H9 (cell line): ENCODE measurements at regions not wholly inside any gene's neighbourhood (a gene's known extent, or its start where the extent isn't known, plus 50 kb on each side); places are given as distances from the start of the nearest gene placed in this dataset.

Experiments
- DNase-seq: peaks from one replicate; pipeline ENCODE4 v3.0.0-alpha.2; 2017
- H2AFZ ChIP-seq: one replicate; pipeline ENCODE4 v1.6.1; 2013; ENCODE audit warnings: mild to moderate bottlenecking, low read length, control low read depth, moderate library complexity
- H2AK5ac ChIP-seq: 2 replicates; pipeline ENCODE4 v1.6.1; 2013; ENCODE audit warnings: low read length, control low read depth, mixed read lengths; ENCODE audit not compliant: insufficient read length
- H2BK120ac ChIP-seq: one replicate; pipeline ENCODE4 v1.6.1; 2013; ENCODE audit warnings: low read depth, mild to moderate bottlenecking, low read length, control low read depth, inconsistent platforms; ENCODE audit not compliant: poor library complexity, severe bottlenecking
- H2BK12ac ChIP-seq: 2 replicates; pipeline ENCODE4 v1.6.1; 2013; ENCODE audit warnings: low read length, control low read depth, mixed read lengths, low read depth; ENCODE audit not compliant: insufficient read length
- H2BK15ac ChIP-seq: 2 replicates; pipeline ENCODE4 v1.6.1; 2013; ENCODE audit warnings: low read depth, low read length, control low read depth
- H2BK20ac ChIP-seq: one replicate; pipeline ENCODE4 v1.6.1; 2013; ENCODE audit warnings: low read depth, mild to moderate bottlenecking, low read length, control low read depth, inconsistent platforms; ENCODE audit not compliant: poor library complexity, severe bottlenecking
- H2BK5ac ChIP-seq: 2 replicates; pipeline ENCODE4 v1.6.1; 2013; ENCODE audit warnings: low read length, control low read depth, mixed read lengths; ENCODE audit not compliant: insufficient read length
- H3K14ac ChIP-seq: 2 replicates; pipeline ENCODE4 v1.6.1; 2013; ENCODE audit warnings: low read length, control low read depth; ENCODE audit not compliant: insufficient read depth
- H3K18ac ChIP-seq: 2 replicates; pipeline ENCODE4 v1.6.1; 2013; ENCODE audit warnings: low read depth, mild to moderate bottlenecking, mixed read lengths, low read length, control low read depth; ENCODE audit not compliant: insufficient read length
- H3K23ac ChIP-seq: 2 replicates; pipeline ENCODE4 v1.6.1; 2013; ENCODE audit warnings: low read length, control low read depth, mixed read lengths, low read depth; ENCODE audit not compliant: insufficient read length
- H3K23me2 ChIP-seq: 2 replicates; pipeline ENCODE4 v1.6.1; 2013; ENCODE audit warnings: low read depth, mild to moderate bottlenecking, mixed read lengths, low read length, control low read depth; ENCODE audit not compliant: insufficient read length, poor library complexity, severe bottlenecking
- H3K27ac ChIP-seq: 2 replicates; pipeline ENCODE4 v1.5.1; 2013; ENCODE audit warnings: low read length, control low read depth, mixed read lengths, low read depth; ENCODE audit not compliant: insufficient read length
- H3K27me3 ChIP-seq: 2 replicates; pipeline ENCODE4 v1.6.1; 2013; ENCODE audit warnings: low read length, control low read depth, inconsistent platforms; ENCODE audit not compliant: insufficient read depth
- H3K4ac ChIP-seq: 2 replicates; pipeline ENCODE4 v1.6.1; 2013; ENCODE audit warnings: low read depth, mild to moderate bottlenecking, control low read depth, inconsistent platforms, low read length, moderate library complexity
- H3K4me1 ChIP-seq: 2 replicates; pipeline ENCODE4 v1.6.1; 2013; ENCODE audit warnings: low read length, control low read depth, inconsistent platforms; ENCODE audit not compliant: insufficient read depth
- H3K4me2 ChIP-seq: 2 replicates; pipeline ENCODE4 v1.6.1; 2013; ENCODE audit warnings: low read length, control low read depth, mixed read lengths; ENCODE audit not compliant: insufficient read length, insufficient read depth
- H3K56ac ChIP-seq: 2 replicates; pipeline ENCODE4 v1.6.1; 2013; ENCODE audit warnings: low read depth, mild to moderate bottlenecking, mixed read lengths, low read length, control low read depth; ENCODE audit not compliant: insufficient read length
- H3K79me1 ChIP-seq: 2 replicates; pipeline ENCODE4 v1.6.1; 2013; ENCODE audit warnings: low read depth, mild to moderate bottlenecking, moderate library complexity, low read length, control low read depth, inconsistent platforms; ENCODE audit not compliant: insufficient read depth, poor library complexity, severe bottlenecking
- H3K79me2 ChIP-seq: 2 replicates; pipeline ENCODE4 v1.6.1; 2013; ENCODE audit warnings: low read length, control low read depth, inconsistent platforms; ENCODE audit not compliant: insufficient read depth
- H3K9ac ChIP-seq: 2 replicates; pipeline ENCODE4 v1.6.1; 2013; ENCODE audit warnings: low read length, control low read depth, mixed read lengths; ENCODE audit not compliant: insufficient read length; ENCODE audit errors: extremely low read depth
- H3K9me3 ChIP-seq: one replicate; pipeline ENCODE4 v1.6.1; 2013; ENCODE audit warnings: low read depth, low read length, inconsistent platforms; ENCODE audit not compliant: control insufficient read depth
- H3T11ph ChIP-seq: one replicate; pipeline ENCODE4 v1.6.1; 2013; ENCODE audit warnings: mild to moderate bottlenecking, low read length, control low read depth, inconsistent platforms
- H4K20me1 ChIP-seq: one replicate; pipeline ENCODE4 v1.6.1; 2013; ENCODE audit not compliant: control insufficient read depth, insufficient read length, insufficient read depth
- H4K5ac ChIP-seq: 2 replicates; pipeline ENCODE4 v1.6.1; 2013; ENCODE audit warnings: low read depth, mild to moderate bottlenecking, mixed read lengths, low read length, control low read depth; ENCODE audit not compliant: insufficient read length
- H4K8ac ChIP-seq: replicated peaks from 2 replicates; pipeline ENCODE4 v1.6.1; 2013; ENCODE audit warnings: low read length, control low read depth, mixed read lengths, low read depth; ENCODE audit not compliant: insufficient read length
- H4K91ac ChIP-seq: 2 replicates; pipeline ENCODE4 v1.6.1; 2013; ENCODE audit warnings: low read depth, mild to moderate bottlenecking, moderate library complexity, mixed read lengths, low read length, control low read depth; ENCODE audit not compliant: insufficient read length
- H3K27ac Mint-ChIP-seq, 3 experiments: 2 replicates in 2 of 3; 3 replicates in 1 of 3; pipeline ENCODE4 v1.8.0; 2020 to 2021; ENCODE audit warnings: mixed read lengths in 3 of 3, mild to moderate bottlenecking in 1 of 3, moderate library complexity in 1 of 3
- H3K27me3 Mint-ChIP-seq: 2 replicates; pipeline ENCODE4 v1.8.0; 2021; ENCODE audit warnings: low read depth, mild to moderate bottlenecking, moderate library complexity, mixed read lengths
- H3K36me3 Mint-ChIP-seq, 3 experiments: 2 replicates in 2 of 3; 3 replicates in 1 of 3; pipeline ENCODE4 v1.8.0; 2020 to 2021; ENCODE audit warnings: low read depth in 3 of 3, mixed read lengths in 3 of 3; ENCODE audit not compliant: insufficient read depth in 1 of 3
- H3K4me1 Mint-ChIP-seq, 2 experiments: 2 replicates each; pipeline ENCODE4 v1.8.0; 2020; ENCODE audit warnings: mixed read lengths in 2 of 2
- H3K4me3 Mint-ChIP-seq, 2 experiments: 2 replicates in 1 of 2; 3 replicates in 1 of 2; pipeline ENCODE4 v1.8.0; 2020 to 2021; ENCODE audit warnings: mild to moderate bottlenecking in 2 of 2, mixed read lengths in 2 of 2, moderate library complexity in 1 of 2
- H3K9me3 Mint-ChIP-seq, 2 experiments: 2 replicates in 1 of 2; 3 replicates in 1 of 2; pipeline ENCODE4 v1.8.0; 2020; ENCODE audit warnings: mild to moderate bottlenecking in 2 of 2, mixed read lengths in 2 of 2, moderate library complexity in 1 of 2
- WGBS: extraction: QIAGEN DNeasy Blood & Tissue Kit; methylation state at CpG from one replicate; pipeline ENCODE4 v1.1.7; 2013; ENCODE audit warnings: missing lambda C conversion rate, low lambda C conversion rate, mixed read lengths; ENCODE audit not compliant: insufficient read length; ENCODE audit errors: extremely low coverage; 5-methylcytosine and 5-hydroxymethylcytosine counted together
- TF ChIP-seq, protein P1 (sequence below): fragments of 200-600 bp; sonication (generic); conservative IDR thresholded peaks from 3 replicates; pipeline ENCODE4 v1.8.0; 2021; ENCODE audit warnings: antibody characterized with exemption, mild to moderate bottlenecking

GRCh38 chr3:59566481-59566975, 516.7 kb upstream of the CFAP20DC start:
- Histone ChIP-seq H3K27me3 (no peaks in the 10 kb centered on the region), H3K56ac (no peak overlapping the region), H3K4ac (no peak overlapping the region), H4K91ac (no peak overlapping the region), H2AFZ (no peak overlapping the region), H3K79me2 (no peaks in the 10 kb centered on the region), H3K4me2 (no peak overlapping the region), H2AK5ac (no peak overlapping the region), H2BK12ac (no peak overlapping the region), H2BK15ac (no peak overlapping the region), H4K20me1 (no peaks in the 10 kb centered on the region), H3K9ac (no peak overlapping the region), H4K8ac (no peak overlapping the region), H3K14ac (no peak overlapping the region), H2BK5ac (no peak overlapping the region), H3K27ac (no peak overlapping the region), H3K18ac (no peak overlapping the region), H2BK120ac (no peak overlapping the region), H3K9me3 (no peaks in the 10 kb centered on the region), H3K4me1 (no peaks in the 10 kb centered on the region), H4K5ac (no peak overlapping the region), H3K79me1 (no peaks in the 10 kb centered on the region), H2BK20ac (no peak overlapping the region), H3K23me2 (no peaks in the 10 kb centered on the region), H3T11ph (no peak overlapping the region), H3K23ac (no peak overlapping the region)
- no CpG with 5 or more reads among the region's 6 CpGs for WGBS
- Mint-ChIP-seq H3K27ac (no peak overlapping the region), H3K4me3 (no peak overlapping the region), H3K9me3 (no peaks in the 10 kb centered on the region), H3K27me3 (peaks cover 5% of the 10 kb centered on the region; the same call in 1 of the 2 replicates), H3K36me3 (no peaks in the 10 kb centered on the region), H3K4me1 (no peaks in the 10 kb centered on the region)
- no peak for DNase-seq
- TF ChIP-seq, protein P1, sequence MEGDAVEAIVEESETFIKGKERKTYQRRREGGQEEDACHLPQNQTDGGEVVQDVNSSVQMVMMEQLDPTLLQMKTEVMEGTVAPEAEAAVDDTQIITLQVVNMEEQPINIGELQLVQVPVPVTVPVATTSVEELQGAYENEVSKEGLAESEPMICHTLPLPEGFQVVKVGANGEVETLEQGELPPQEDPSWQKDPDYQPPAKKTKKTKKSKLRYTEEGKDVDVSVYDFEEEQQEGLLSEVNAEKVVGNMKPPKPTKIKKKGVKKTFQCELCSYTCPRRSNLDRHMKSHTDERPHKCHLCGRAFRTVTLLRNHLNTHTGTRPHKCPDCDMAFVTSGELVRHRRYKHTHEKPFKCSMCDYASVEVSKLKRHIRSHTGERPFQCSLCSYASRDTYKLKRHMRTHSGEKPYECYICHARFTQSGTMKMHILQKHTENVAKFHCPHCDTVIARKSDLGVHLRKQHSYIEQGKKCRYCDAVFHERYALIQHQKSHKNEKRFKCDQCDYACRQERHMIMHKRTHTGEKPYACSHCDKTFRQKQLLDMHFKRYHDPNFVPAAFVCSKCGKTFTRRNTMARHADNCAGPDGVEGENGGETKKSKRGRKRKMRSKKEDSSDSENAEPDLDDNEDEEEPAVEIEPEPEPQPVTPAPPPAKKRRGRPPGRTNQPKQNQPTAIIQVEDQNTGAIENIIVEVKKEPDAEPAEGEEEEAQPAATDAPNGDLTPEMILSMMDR, result no peak
